Gastroesophageal sphincter (tissue), 4 donors: ENCODE measurements at regions not wholly inside any gene's neighbourhood (a gene's known extent, or its start where the extent isn't known, plus 50 kb on each side); places are given as distances from the start of the nearest gene placed in this dataset.
"Not testable (repeated sequence)": the region's sequence is repeated elsewhere in the genome, so short reads cannot be mapped to it uniquely, and the experiment has no call there.

Source experiments
- ATAC-seq: fragments of 150-250 bp; one replicate; pipeline ENCODE4 v1.9.1; 2016; ENCODE audit warnings: mild to moderate bottlenecking, moderate library complexity
- H3K27ac ChIP-seq, 4 donors: fragments of 200-600 bp; sonication (generic) in 3 of 4; 1 replicate in 3 of 4; 2 replicates in 1 of 4; pipeline ENCODE4 v1.5.1; 2016 to 2019
- H3K27me3 ChIP-seq: fragments of 200-600 bp; sonication (generic); one replicate; pipeline ENCODE4 v1.5.1; 2019
- H3K36me3 ChIP-seq, 2 donors: fragments of 200-600 bp; sonication (generic); one replicate each; pipeline ENCODE4 v1.5.1; 2019; ENCODE audit warnings: control low read depth in 1 of 2
- H3K4me1 ChIP-seq, 3 donors: fragments of 200-600 bp; sonication (generic); 1 replicate in 2 of 3; 2 replicates in 1 of 3; pipeline ENCODE4 v1.5.1; 2016 to 2019; ENCODE audit warnings: control low read depth in 2 of 3
- H3K4me3 ChIP-seq, 2 donors: fragments of 200-600 bp; sonication (generic); one replicate each; pipeline ENCODE4 v1.5.1; 2019; ENCODE audit warnings: mild to moderate bottlenecking in 1 of 2, moderate library complexity in 1 of 2
- H3K9me3 ChIP-seq, 3 donors: fragments of 200-600 bp; sonication (generic); one replicate each; pipeline ENCODE4 v1.5.1; 2017 to 2019; ENCODE audit warnings: control low read depth in 2 of 3
- CTCF ChIP-seq, 4 experiments: fragments of 200-600 bp in 2 of 4; fragments of 450-650 bp in 2 of 4; sonication (generic) in 1 of 4; IDR thresholded peaks; one replicate each; pipeline ENCODE4 v1.5.1; 2017 to 2019; ENCODE audit warnings: antibody characterized with exemption in 4 of 4, mild to moderate bottlenecking in 2 of 4, moderate library complexity in 2 of 4
- EP300 ChIP-seq: sonication (generic); formaldehyde crosslinking; IDR thresholded peaks from one replicate; pipeline ENCODE4 v1.6.1; 2017; ENCODE audit warnings: antibody characterized with exemption, mild to moderate bottlenecking
- POLR2A ChIP-seq, 2 donors: fragments of 450-650 bp; IDR thresholded peaks; one replicate each; pipeline ENCODE4 v1.6.1; 2017; ENCODE audit warnings: antibody characterized with exemption in 2 of 2, mild to moderate bottlenecking in 2 of 2, moderate library complexity in 1 of 2
- POLR2AphosphoS5 ChIP-seq: sonication (generic); formaldehyde crosslinking; IDR thresholded peaks from one replicate; pipeline ENCODE4 v1.6.1; 2017; ENCODE audit warnings: antibody characterized with exemption
- WGBS, 2 donors: methylation state at CpG; one replicate each; pipeline ENCODE4 v1.1.5; 2018; ENCODE audit warnings: low coverage in 1 of 2; 5-methylcytosine and 5-hydroxymethylcytosine counted together

- no peak for ATAC-seq
- no peaks in the 10 kb centered on the region for H3K9me3 ChIP-seq
- no peaks in the 10 kb centered on the region for H3K36me3 ChIP-seq
- WGBS, 2 donors: 55 to 81% methylated on average over 4 to 8 of the region's 9 CpGs
- TF ChIP-seq EP300 (no peak), POLR2AphosphoS5 (no peak)
- no peak overlapping the region for H3K4me3 ChIP-seq
- H3K27me3 ChIP-seq: peaks cover 11% of the 10 kb centered on the region
- H3K4me1 ChIP-seq: no peaks in the 10 kb centered on the region
- H3K27ac ChIP-seq: no peak overlapping the region
Observed at GRCh38 chr2:95730813-95731212, 139.0 kb downstream of the TRIM43 start.

GRCh38 chr2:95734976-95735890 lies 143.4 kb downstream of the TRIM43 start:
- ATAC-seq: no peak
- H3K9me3 ChIP-seq: no peaks in the 10 kb centered on the region
- no peak overlapping the region for H3K4me3 ChIP-seq
- no peaks in the 10 kb centered on the region for H3K4me1 ChIP-seq
- H3K36me3 ChIP-seq: no peaks in the 10 kb centered on the region
- H3K27me3 ChIP-seq: peaks cover 20% of the 10 kb centered on the region
- H3K27ac ChIP-seq: no peak overlapping the region
- 61 to 69% methylated on average over 2 to 8 of the region's 8 CpGs for WGBS, 2 donors
- TF ChIP-seq POLR2A (IDR thresholded peaks at IDR 0.05) (no peak), CTCF (IDR thresholded peaks at IDR 0.05) (no peak), EP300 (no peak), POLR2AphosphoS5 (no peak)

GRCh38 chr2:95738301-95738700 lies 146.5 kb downstream of the TRIM43 start:
- H3K4me3 ChIP-seq: no peak overlapping the region
- TF ChIP-seq CTCF (IDR thresholded peaks at IDR 0.05) (no peak), EP300 (no peak), POLR2A (IDR thresholded peaks at IDR 0.05) (no peak), POLR2AphosphoS5 (no peak)
- no peak for ATAC-seq
- no peaks in the 10 kb centered on the region for H3K4me1 ChIP-seq
- WGBS, 2 donors: 83 to 88% methylated on average over 5 of the region's 5 CpGs
- no peaks in the 10 kb centered on the region for H3K9me3 ChIP-seq
- H3K27me3 ChIP-seq: peaks cover 9% of the 10 kb centered on the region
- no peaks in the 10 kb centered on the region for H3K36me3 ChIP-seq
- no peak overlapping the region for H3K27ac ChIP-seq

- not testable (repeated sequence) for H3K9me3 ChIP-seq, H3K4me1 ChIP-seq, ATAC-seq, H3K36me3 ChIP-seq, H3K27ac ChIP-seq, H3K4me3 ChIP-seq
- peaks cover 10% of the 10 kb centered on the region for H3K27me3 ChIP-seq
- WGBS, 2 donors: 60% methylated on average over 2 of the region's 9 CpGs; no CpG with 5 or more reads in 1 of the 2 donors
Observed at GRCh38 chr2:95752126-95752525, 160.3 kb downstream of the TRIM43 start.

GRCh38 chr2:95753812-95754211 lies 162.0 kb downstream of the TRIM43 start:
- not testable (repeated sequence) for H3K36me3 ChIP-seq, H3K27ac ChIP-seq, H3K27me3 ChIP-seq, H3K9me3 ChIP-seq, H3K4me1 ChIP-seq, ATAC-seq, H3K4me3 ChIP-seq
- 47% methylated on average over 2 of the region's 8 CpGs; no CpG with 5 or more reads in 1 of the 2 donors for WGBS, 2 donors

- H3K9me3 ChIP-seq, H3K4me3 ChIP-seq, ATAC-seq, H3K27me3 ChIP-seq, H3K27ac ChIP-seq, H3K4me1 ChIP-seq, H3K36me3 ChIP-seq: not testable (repeated sequence)
- 60 to 63% methylated on average over 1 to 4 of the region's 6 CpGs for WGBS, 2 donors
Observed at GRCh38 chr2:95754213-95754612, 162.4 kb downstream of the TRIM43 start.

- H3K27ac ChIP-seq, ATAC-seq, H3K27me3 ChIP-seq, H3K4me1 ChIP-seq, H3K4me3 ChIP-seq, H3K9me3 ChIP-seq, H3K36me3 ChIP-seq: not testable (repeated sequence)
- 50% methylated on average over 6 of the region's 15 CpGs; no CpG with 5 or more reads in 1 of the 2 donors for WGBS, 2 donors
Observed at GRCh38 chr2:95754819-95755563, 163.2 kb downstream of the TRIM43 start.

GRCh38 chr2:95755956-95756669 lies 164.3 kb downstream of the TRIM43 start:
- not testable (repeated sequence) for H3K27ac ChIP-seq, H3K27me3 ChIP-seq, H3K4me3 ChIP-seq, H3K4me1 ChIP-seq, H3K9me3 ChIP-seq, H3K36me3 ChIP-seq, ATAC-seq
- WGBS, 2 donors: 67% methylated on average over 1 of the region's 7 CpGs; no CpG with 5 or more reads in 1 of the 2 donors
